HG03045 (cell line): ENCODE measurements at regions not wholly inside any gene's neighbourhood (a gene's known extent, or its start where the extent isn't known, plus 50 kb on each side); places are given as distances from the start of the nearest gene placed in this dataset.

Source experiments
- ATAC-seq: cut with Tn5 transposase; IDR thresholded peaks from one replicate; pipeline ENCODE4 v1.9.1; 2021; ENCODE audit warnings: mild to moderate bottlenecking, moderate library complexity; ENCODE audit not compliant: unreplicated experiment

GRCh38 chr7:84506151-84506550 is 311.6 kb upstream of the SEMA3A start:
- no peak for ATAC-seq

- no peak for ATAC-seq
Measured at GRCh38 chr7:84502239-84502638, 307.6 kb upstream of the SEMA3A start.

GRCh38 chr7:84497873-84498272 is 303.3 kb upstream of the SEMA3A start:
- ATAC-seq = no peak

GRCh38 chr7:84495128-84495527 is 300.5 kb upstream of the SEMA3A start:
- ATAC-seq = no peak

GRCh38 chr7:84492098-84493034 is 297.8 kb upstream of the SEMA3A start:
- no peak for ATAC-seq

GRCh38 chr7:84490661-84491060 is 296.1 kb upstream of the SEMA3A start:
- ATAC-seq = no peak

- ATAC-seq = no peak
Measured at GRCh38 chr7:84484502-84485079, 290.0 kb upstream of the SEMA3A start.

GRCh38 chr7:84482476-84482875 is 287.9 kb upstream of the SEMA3A start:
- ATAC-seq = no peak

- no peak for ATAC-seq
Measured at GRCh38 chr7:84479059-84479458, 284.5 kb upstream of the SEMA3A start.

- no peak for ATAC-seq
Measured at GRCh38 chr7:84477786-84478478, 283.3 kb upstream of the SEMA3A start.

- no peak for ATAC-seq
Measured at GRCh38 chr7:84474436-84474835, 279.8 kb upstream of the SEMA3A start.

GRCh38 chr7:84471576-84471975 is 277.0 kb upstream of the SEMA3A start:
- no peak for ATAC-seq

- ATAC-seq = no peak
Measured at GRCh38 chr7:84469034-84469433, 274.4 kb upstream of the SEMA3A start.

GRCh38 chr7:84462259-84462658 is 267.7 kb upstream of the SEMA3A start:
- no peak for ATAC-seq

GRCh38 chr7:84461093-84461492 is 266.5 kb upstream of the SEMA3A start:
- no peak for ATAC-seq

GRCh38 chr7:84455788-84456187 is 261.2 kb upstream of the SEMA3A start:
- no peak for ATAC-seq

- ATAC-seq = no peak
Measured at GRCh38 chr7:84454174-84454959, 259.8 kb upstream of the SEMA3A start.

GRCh38 chr7:84452618-84453017 is 258.0 kb upstream of the SEMA3A start:
- no peak for ATAC-seq

GRCh38 chr7:84450772-84451171 is 256.2 kb upstream of the SEMA3A start:
- no peak for ATAC-seq

GRCh38 chr7:84447636-84448293 is 253.2 kb upstream of the SEMA3A start:
- ATAC-seq = no peak
